ENCODE measurements at regions not wholly inside any gene's neighbourhood (a gene's known extent, or its start where the extent isn't known, plus 50 kb on each side); places are given as distances from the start of the nearest gene placed in this dataset.

GRCh38 chr1:81071969-81072753, 728.6 kb upstream of the ADGRL2 start:
- Histone ChIP-seq H3K4me1 (no peaks in the 10 kb centered on the region), H3K4me3 (no peak overlapping the region), H3K27me3 (no peaks in the 10 kb centered on the region), H3K36me3 (no peaks in the 10 kb centered on the region), H3K9me3 (no peaks in the 10 kb centered on the region), H3K27ac (no peak overlapping the region)
- in situ Hi-C loops (cut with MboI; ENCODE audit: low sequenced_read_pairs in 4 of 4) (no loop called here), intact Hi-C loops (cut with DNase I; ENCODE audit: low total_unique reads) (no loop called here)
- no peak for TF ChIP-seq CTCF (IDR thresholded peaks at IDR 0.05 in 4 of 5, conservative IDR thresholded peaks at IDR 0.05 in 1 of 5)
- no peak for TF ChIP-seq POLR2A (IDR thresholded peaks at IDR 0.05)
- ATAC-seq = no peak
- DNase-seq = no peak

GRCh38 chr1:81071072-81071858, 729.5 kb upstream of the ADGRL2 start:
- Histone ChIP-seq H3K36me3 (no peaks in the 10 kb centered on the region), H3K27ac (no peak overlapping the region), H3K9me3 (no peaks in the 10 kb centered on the region), H3K4me1 (no peaks in the 10 kb centered on the region), H3K27me3 (no peaks in the 10 kb centered on the region), H3K4me3 (no peak overlapping the region)
- in situ Hi-C loops (cut with MboI; ENCODE audit: low sequenced_read_pairs in 4 of 4) = no loop called here
- intact Hi-C loops (cut with DNase I; ENCODE audit: low total_unique reads) = no loop called here
- no peak for ATAC-seq
- no peak for DNase-seq
- TF ChIP-seq CTCF (IDR thresholded peaks at IDR 0.05 in 4 of 5, conservative IDR thresholded peaks at IDR 0.05 in 1 of 5) (no peak), POLR2A (IDR thresholded peaks at IDR 0.05) (no peak)

- intact Hi-C loops (cut with DNase I; ENCODE audit: low total_unique reads) = no loop called here
- TF ChIP-seq CTCF (IDR thresholded peaks at IDR 0.05 in 4 of 5, conservative IDR thresholded peaks at IDR 0.05 in 1 of 5) (no peak), POLR2A (IDR thresholded peaks at IDR 0.05) (no peak)
- Histone ChIP-seq H3K27me3 (no peaks in the 10 kb centered on the region), H3K36me3 (no peaks in the 10 kb centered on the region), H3K4me1 (no peaks in the 10 kb centered on the region), H3K9me3 (no peaks in the 10 kb centered on the region), H3K4me3 (no peak overlapping the region), H3K27ac (no peak overlapping the region)
- in situ Hi-C loops (cut with MboI; ENCODE audit: low sequenced_read_pairs in 4 of 4) = no loop called here
- ATAC-seq = no peak
- DNase-seq = no peak
These were observed 730.9 kb upstream of the ADGRL2 start for GRCh38 chr1:81069856-81070255.

- no peak overlapping the region for H3K27ac ChIP-seq
- H3K27me3 ChIP-seq = no peaks in the 10 kb centered on the region
- no peaks in the 10 kb centered on the region for H3K9me3 ChIP-seq
- no peak for ATAC-seq
- no peaks in the 10 kb centered on the region for H3K4me1 ChIP-seq
- no peaks in the 10 kb centered on the region for H3K36me3 ChIP-seq
- in situ Hi-C loops (cut with MboI; ENCODE audit: low sequenced_read_pairs in 4 of 4) (no loop called here), intact Hi-C loops (cut with DNase I; ENCODE audit: low total_unique reads) (no loop called here)
- no peak overlapping the region for H3K4me3 ChIP-seq
- TF ChIP-seq POLR2A (IDR thresholded peaks at IDR 0.05) = no peak
- TF ChIP-seq CTCF (IDR thresholded peaks at IDR 0.05 in 4 of 5, conservative IDR thresholded peaks at IDR 0.05 in 1 of 5) = no peak
- DNase-seq = no peak
These were observed 732.0 kb upstream of the ADGRL2 start for GRCh38 chr1:81068726-81069125.
